Ascending aorta (tissue), 2 donors: ENCODE measurements at regions not wholly inside any gene's neighbourhood (a gene's known extent, or its start where the extent isn't known, plus 50 kb on each side); places are given as distances from the start of the nearest gene placed in this dataset.

Experiments
- DNase-seq, 2 donors: peaks; one replicate each; pipeline ENCODE4 v3.0.0-alpha.2; 2019; ENCODE audit warnings: low spot score in 2 of 2
- H3K27ac ChIP-seq, 2 donors: fragments of 200-600 bp; sonication (generic); one replicate each; pipeline ENCODE4 v1.5.1; 2016 to 2017; ENCODE audit warnings: mild to moderate bottlenecking in 1 of 2
- H3K27me3 ChIP-seq: fragments of 200-600 bp; sonication (generic); one replicate; pipeline ENCODE4 v1.5.1; 2017
- H3K36me3 ChIP-seq, 2 donors: fragments of 200-600 bp; sonication (generic); one replicate each; pipeline ENCODE4 v1.5.1; 2016
- H3K4me1 ChIP-seq, 2 donors: fragments of 200-600 bp; sonication (generic); one replicate each; pipeline ENCODE4 v1.5.1; 2016 to 2017; ENCODE audit warnings: mild to moderate bottlenecking in 1 of 2
- H3K4me3 ChIP-seq, 2 donors: fragments of 200-600 bp; sonication (generic); one replicate each; pipeline ENCODE4 v1.5.1; 2016 to 2017; ENCODE audit warnings: mild to moderate bottlenecking in 1 of 2
- H3K9me3 ChIP-seq, 2 donors: fragments of 200-600 bp; sonication (generic); one replicate each; pipeline ENCODE4 v1.5.1; 2016
- intact Hi-C: fragments of 100-400 bp; cut with DNase I; formaldehyde crosslinking; loops from one replicate; pipeline ENCODE4 v1.15.1; 2023
- TF ChIP-seq, protein P1 (sequence below), 3 experiments: fragments of 200-600 bp in 2 of 3; fragments of 450-650 bp in 1 of 3; sonication (generic) in 2 of 3; IDR thresholded peaks; one replicate each; pipeline ENCODE4 v1.5.1; 2016 to 2019; ENCODE audit warnings: antibody characterized with exemption in 3 of 3, mild to moderate bottlenecking in 1 of 3, moderate library complexity in 1 of 3

DNA sequence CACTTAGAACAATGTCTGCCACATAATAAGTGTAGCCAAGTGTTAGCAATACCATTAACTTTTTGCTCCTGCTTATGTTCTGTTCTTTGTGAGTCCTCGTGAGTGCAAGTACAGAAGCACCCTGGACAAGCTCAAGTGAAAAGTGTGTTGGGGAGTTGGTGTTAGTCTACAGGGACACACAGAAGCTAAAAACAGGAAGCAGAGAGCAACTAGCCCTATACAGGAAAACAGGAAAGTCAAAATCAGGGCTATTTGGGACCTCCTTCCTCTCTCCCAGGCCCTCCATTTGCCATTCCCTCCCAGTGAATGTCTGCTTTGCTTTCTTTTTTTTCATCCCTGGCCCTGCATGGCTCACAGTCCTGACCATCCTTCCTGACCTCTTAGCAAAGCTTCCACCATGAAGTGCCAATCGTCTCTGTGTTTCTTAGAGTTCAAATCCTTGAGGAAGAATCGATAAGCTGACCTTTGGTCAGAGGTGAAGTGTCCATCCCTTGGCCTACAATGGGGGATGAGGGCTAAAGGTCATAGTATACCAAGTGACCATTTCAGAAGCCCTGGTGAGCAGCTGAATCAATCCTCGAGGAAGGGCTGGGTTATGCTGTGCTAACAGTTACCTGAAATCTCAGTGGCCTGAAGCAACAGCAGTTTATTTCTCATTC is 328.2 kb downstream of the SHQ1 start:
- Histone ChIP-seq H3K4me1 (no peaks in the 10 kb centered on the region), H3K4me3 (no peak overlapping the region), H3K27ac (no peak overlapping the region), H3K9me3 (no peaks in the 10 kb centered on the region), H3K36me3 (no peaks in the 10 kb centered on the region), H3K27me3 (no peaks in the 10 kb centered on the region)
- no peak for DNase-seq
- TF ChIP-seq, protein P1, sequence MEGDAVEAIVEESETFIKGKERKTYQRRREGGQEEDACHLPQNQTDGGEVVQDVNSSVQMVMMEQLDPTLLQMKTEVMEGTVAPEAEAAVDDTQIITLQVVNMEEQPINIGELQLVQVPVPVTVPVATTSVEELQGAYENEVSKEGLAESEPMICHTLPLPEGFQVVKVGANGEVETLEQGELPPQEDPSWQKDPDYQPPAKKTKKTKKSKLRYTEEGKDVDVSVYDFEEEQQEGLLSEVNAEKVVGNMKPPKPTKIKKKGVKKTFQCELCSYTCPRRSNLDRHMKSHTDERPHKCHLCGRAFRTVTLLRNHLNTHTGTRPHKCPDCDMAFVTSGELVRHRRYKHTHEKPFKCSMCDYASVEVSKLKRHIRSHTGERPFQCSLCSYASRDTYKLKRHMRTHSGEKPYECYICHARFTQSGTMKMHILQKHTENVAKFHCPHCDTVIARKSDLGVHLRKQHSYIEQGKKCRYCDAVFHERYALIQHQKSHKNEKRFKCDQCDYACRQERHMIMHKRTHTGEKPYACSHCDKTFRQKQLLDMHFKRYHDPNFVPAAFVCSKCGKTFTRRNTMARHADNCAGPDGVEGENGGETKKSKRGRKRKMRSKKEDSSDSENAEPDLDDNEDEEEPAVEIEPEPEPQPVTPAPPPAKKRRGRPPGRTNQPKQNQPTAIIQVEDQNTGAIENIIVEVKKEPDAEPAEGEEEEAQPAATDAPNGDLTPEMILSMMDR (IDR thresholded peaks at IDR 0.05), result no peak
- intact Hi-C loops, result no loop called here

DNA sequence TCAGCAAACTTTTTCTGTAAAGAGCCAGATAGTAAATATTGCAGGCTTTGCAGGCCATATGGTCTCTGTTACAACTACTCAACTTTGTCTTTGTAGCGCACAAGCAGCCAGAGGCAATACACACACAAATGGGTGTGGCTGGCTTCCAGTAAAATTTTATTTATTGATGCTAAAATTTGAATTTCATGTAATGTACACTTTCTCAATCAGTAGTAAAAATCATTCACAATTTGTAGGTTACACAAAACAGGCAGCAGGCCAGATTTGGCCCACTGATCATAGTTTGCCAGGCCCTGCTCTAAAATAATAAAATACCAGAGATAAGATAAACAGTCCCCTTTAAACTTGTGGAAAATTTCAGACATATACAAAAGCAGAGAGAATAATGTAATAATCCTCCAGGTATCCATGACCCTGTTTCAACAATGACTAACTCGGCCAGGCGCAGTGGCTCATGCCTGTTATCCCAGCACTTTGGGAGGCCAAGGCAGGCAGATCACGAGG is 330.3 kb downstream of the SHQ1 start:
- no peak for DNase-seq
- TF ChIP-seq, protein P1 (IDR thresholded peaks at IDR 0.05), result no peak
- intact Hi-C loops, result no loop called here

DNA sequence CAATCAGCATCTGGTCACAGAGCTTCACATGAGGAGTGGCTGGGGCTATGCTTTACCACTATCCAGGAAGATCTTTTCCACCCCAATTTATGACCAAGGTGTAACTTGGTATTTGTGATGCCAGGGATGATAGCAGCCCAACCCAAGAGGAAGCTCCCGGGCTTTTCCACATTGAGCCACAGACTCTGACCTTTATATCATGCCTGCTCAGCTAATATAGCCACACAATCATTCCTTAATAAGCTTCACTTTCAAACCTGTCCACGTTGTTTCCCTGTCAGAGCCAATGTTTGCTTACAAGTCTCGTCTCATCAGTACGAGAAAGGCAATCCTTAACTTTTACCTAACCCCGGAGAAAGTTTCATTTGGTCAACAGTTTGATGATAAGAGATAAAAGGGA is 330.9 kb downstream of the SHQ1 start:
- H3K27ac ChIP-seq, result no peak overlapping the region
- H3K27me3 ChIP-seq, result no peaks in the 10 kb centered on the region
- H3K36me3 ChIP-seq, result no peaks in the 10 kb centered on the region
- H3K4me3 ChIP-seq, result no peak overlapping the region
- TF ChIP-seq, protein P1 (IDR thresholded peaks at IDR 0.05), result no peak
- no peak for DNase-seq
- H3K9me3 ChIP-seq, result no peaks in the 10 kb centered on the region
- H3K4me1 ChIP-seq, result no peaks in the 10 kb centered on the region
- intact Hi-C loops, result no loop called here

More for the DNA sequence above, 330.3 kb downstream of the SHQ1 start:
- Histone ChIP-seq H3K9me3 (no peaks in the 10 kb centered on the region), H3K27me3 (no peaks in the 10 kb centered on the region), H3K4me1 (no peaks in the 10 kb centered on the region), H3K4me3 (no peak overlapping the region), H3K36me3 (no peaks in the 10 kb centered on the region), H3K27ac (no peak overlapping the region)

DNA sequence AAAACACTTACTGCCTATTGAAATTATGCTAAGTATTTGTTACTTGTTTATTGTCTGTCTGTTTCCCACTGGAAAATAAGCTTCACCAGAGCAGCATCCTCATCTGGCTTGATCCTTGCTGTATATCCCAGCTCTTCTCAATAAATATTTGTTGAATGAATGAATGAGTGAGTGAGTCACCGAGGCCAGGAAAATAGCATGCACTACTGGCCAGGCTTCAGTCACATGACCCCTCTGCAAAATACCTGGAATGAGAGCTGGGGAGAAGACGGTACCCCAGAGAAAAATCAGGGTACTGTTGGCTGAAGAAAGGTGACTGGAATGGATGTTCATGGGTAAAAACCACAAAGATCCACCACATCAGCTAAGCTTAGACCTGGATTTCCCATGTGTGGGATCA is 331.9 kb downstream of the SHQ1 start:
- Histone ChIP-seq H3K36me3 (no peaks in the 10 kb centered on the region), H3K4me1 (no peaks in the 10 kb centered on the region), H3K4me3 (no peak overlapping the region), H3K27ac (no peak overlapping the region), H3K9me3 (no peaks in the 10 kb centered on the region), H3K27me3 (no peaks in the 10 kb centered on the region)
- no peak for DNase-seq
- TF ChIP-seq, protein P1 (IDR thresholded peaks at IDR 0.05), result no peak
- intact Hi-C loops, result no loop called here

DNA sequence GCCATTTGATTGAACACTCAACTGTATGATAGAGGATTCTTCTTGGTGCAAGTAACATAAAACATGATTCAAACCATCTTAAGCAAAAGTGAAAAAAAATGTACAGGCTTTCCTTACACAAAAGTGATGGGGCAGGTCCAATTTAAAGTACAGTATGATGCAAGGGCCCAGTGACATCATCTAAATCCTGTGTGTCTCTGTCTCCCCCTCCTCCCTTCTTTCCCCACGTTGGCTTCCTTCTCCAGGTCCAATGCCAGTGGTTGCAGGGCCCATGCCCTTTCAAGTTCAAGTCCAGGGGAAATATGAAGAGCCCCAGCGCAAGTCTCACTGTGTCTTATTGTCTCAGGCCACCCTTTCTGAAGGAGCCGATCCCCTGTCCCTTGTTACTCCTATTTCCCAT is 332.3 kb downstream of the SHQ1 start:
- no peak for DNase-seq
- TF ChIP-seq, protein P1 (IDR thresholded peaks at IDR 0.05), result no peak
- H3K4me1 ChIP-seq, result no peaks in the 10 kb centered on the region
- H3K9me3 ChIP-seq, result no peaks in the 10 kb centered on the region
- H3K27ac ChIP-seq, result no peak overlapping the region
- intact Hi-C loops, result no loop called here
- no peak overlapping the region for H3K4me3 ChIP-seq
- H3K36me3 ChIP-seq, result no peaks in the 10 kb centered on the region
- H3K27me3 ChIP-seq, result no peaks in the 10 kb centered on the region
